Uterus (tissue), 3 donors: ENCODE measurements at regions not wholly inside any gene's neighbourhood (a gene's known extent, or its start where the extent isn't known, plus 50 kb on each side); places are given as distances from the start of the nearest gene placed in this dataset.

ENCODE experiments used
- DNase-seq, 2 donors: peaks; one replicate each; pipeline ENCODE4 v3.0.0-alpha.2; 2019 to 2020
- H3K27ac ChIP-seq, 2 donors: fragments of 200-600 bp; sonication (generic); 1 replicate in 1 of 2; 2 replicates in 1 of 2; pipeline ENCODE4 v1.5.1; 2016 to 2018
- H3K27me3 ChIP-seq, 2 donors: fragments of 200-600 bp; sonication (generic); one replicate each; pipeline ENCODE4 v1.5.1; 2018 to 2019; ENCODE audit warnings: control low read depth in 1 of 2
- H3K36me3 ChIP-seq, 2 donors: fragments of 200-600 bp; sonication (generic); one replicate each; pipeline ENCODE4 v1.5.1; 2019; ENCODE audit warnings: control low read depth in 1 of 2
- H3K4me1 ChIP-seq, 2 donors: fragments of 200-600 bp; sonication (generic); one replicate each; pipeline ENCODE4 v1.5.1; 2018 to 2019; ENCODE audit warnings: control low read depth in 1 of 2
- H3K4me3 ChIP-seq, 2 donors: fragments of 200-600 bp; sonication (generic); 1 replicate in 1 of 2; 2 replicates in 1 of 2; pipeline ENCODE4 v1.5.1; 2018 to 2019; ENCODE audit warnings: mild to moderate bottlenecking in 1 of 2
- H3K9me3 ChIP-seq, 2 donors: fragments of 200-600 bp; sonication (generic); one replicate each; pipeline ENCODE4 v1.5.1; 2019; ENCODE audit warnings: control low read depth in 1 of 2
- CTCF ChIP-seq, 4 experiments: fragments of 200-600 bp in 2 of 4; fragments of 450-650 bp in 2 of 4; sonication (generic) in 2 of 4; IDR thresholded peaks; one replicate each; pipeline ENCODE4 v1.5.1; 2016 to 2019; ENCODE audit warnings: antibody characterized with exemption in 4 of 4, mild to moderate bottlenecking in 2 of 4, moderate library complexity in 1 of 4
- POLR2A ChIP-seq, 2 donors: fragments of 450-650 bp; IDR thresholded peaks; one replicate each; pipeline ENCODE4 v1.6.1; 2016; ENCODE audit warnings: antibody characterized with exemption in 2 of 2, mild to moderate bottlenecking in 1 of 2, moderate library complexity in 1 of 2
- intact Hi-C: fragments of 100-400 bp; cut with DNase I; formaldehyde crosslinking; loops from one replicate; pipeline ENCODE4 v1.15.1; 2023; ENCODE audit warnings: low total_unique reads
- donor health status: DM: yes; HTN: yes; CAD: no.

GRCh38 chr17:33674685-33675084 is 381.6 kb upstream of the ASIC2 start:
- Histone ChIP-seq H3K36me3 (no peaks in the 10 kb centered on the region), H3K9me3 (no peaks in the 10 kb centered on the region), H3K4me1 (no peaks in the 10 kb centered on the region), H3K27me3 (no peaks in the 10 kb centered on the region), H3K27ac (no peak overlapping the region), H3K4me3 (no peak overlapping the region)
- no peak for TF ChIP-seq POLR2A (IDR thresholded peaks at IDR 0.05)
- peak; percentile 59 to 76 (median 72) for TF ChIP-seq CTCF (IDR thresholded peaks at IDR 0.05)
- intact Hi-C loops = no loop called here
- peak; percentile 37 to 63 for DNase-seq

GRCh38 chr17:33676444-33676843 is 383.3 kb upstream of the ASIC2 start:
- Histone ChIP-seq H3K9me3 (no peaks in the 10 kb centered on the region), H3K36me3 (no peaks in the 10 kb centered on the region), H3K4me3 (no peak overlapping the region), H3K27ac (no peak overlapping the region), H3K4me1 (no peaks in the 10 kb centered on the region), H3K27me3 (no peaks in the 10 kb centered on the region)
- TF ChIP-seq CTCF (IDR thresholded peaks at IDR 0.05) (no peak), POLR2A (IDR thresholded peaks at IDR 0.05) (no peak)
- intact Hi-C loops = no loop called here
- no peak for DNase-seq

GRCh38 chr17:33679595-33679994 is 386.5 kb upstream of the ASIC2 start:
- Histone ChIP-seq H3K4me1 (no peaks in the 10 kb centered on the region), H3K4me3 (no peak overlapping the region), H3K9me3 (no peaks in the 10 kb centered on the region), H3K36me3 (no peaks in the 10 kb centered on the region), H3K27me3 (no peaks in the 10 kb centered on the region), H3K27ac (no peak overlapping the region)
- no peak for DNase-seq
- no peak for TF ChIP-seq POLR2A (IDR thresholded peaks at IDR 0.05)
- TF ChIP-seq CTCF (IDR thresholded peaks at IDR 0.05) = no peak
- intact Hi-C loops = no loop called here

- intact Hi-C loops = no loop called here
- Histone ChIP-seq H3K27ac (no peak overlapping the region), H3K4me1 (no peaks in the 10 kb centered on the region), H3K36me3 (no peaks in the 10 kb centered on the region), H3K27me3 (no peaks in the 10 kb centered on the region), H3K4me3 (no peak overlapping the region), H3K9me3 (no peaks in the 10 kb centered on the region)
- DNase-seq = no peak
- no peak for TF ChIP-seq CTCF (IDR thresholded peaks at IDR 0.05)
- TF ChIP-seq POLR2A (IDR thresholded peaks at IDR 0.05) = no peak
These were observed 387.4 kb upstream of the ASIC2 start for GRCh38 chr17:33680472-33680871.

- H3K4me1 ChIP-seq = no peaks in the 10 kb centered on the region
- H3K27ac ChIP-seq = no peak overlapping the region
- H3K36me3 ChIP-seq = no peaks in the 10 kb centered on the region
- no peaks in the 10 kb centered on the region for H3K9me3 ChIP-seq
- intact Hi-C loops = no loop called here
- no peaks in the 10 kb centered on the region for H3K27me3 ChIP-seq
- TF ChIP-seq POLR2A (IDR thresholded peaks at IDR 0.05) (no peak), CTCF (IDR thresholded peaks at IDR 0.05) (no peak)
- H3K4me3 ChIP-seq = no peak overlapping the region
- no peak for DNase-seq
These were observed 389.5 kb upstream of the ASIC2 start for GRCh38 chr17:33682599-33682998.
